Osteoblast (primary cell): ENCODE measurements at regions not wholly inside any gene's neighbourhood (a gene's known extent, or its start where the extent isn't known, plus 50 kb on each side); places are given as distances from the start of the nearest gene placed in this dataset.
"Not testable (repeated sequence)": the region's sequence is repeated elsewhere in the genome, so short reads cannot be mapped to it uniquely, and the experiment has no call there.

Experiments used
- DNase-seq: peaks from one replicate; pipeline ENCODE4 v3.0.0; 2011; ENCODE audit warnings: low spot score, mixed read lengths; ENCODE audit not compliant: insufficient read length; ENCODE audit errors: missing footprints
- H2AFZ ChIP-seq: 2 replicates; pipeline ENCODE4 v1.6.0; 2011; ENCODE audit warnings: mild to moderate bottlenecking, low read length
- H3K27ac ChIP-seq: 2 replicates; pipeline ENCODE4 v1.5.1; 2011; ENCODE audit warnings: mild to moderate bottlenecking, low read depth, low read length, moderate library complexity
- H3K27me3 ChIP-seq: 2 replicates; pipeline ENCODE4 v1.6.0; 2012; ENCODE audit warnings: mild to moderate bottlenecking, control low read depth, inconsistent platforms, low read length, moderate library complexity; ENCODE audit not compliant: insufficient read depth
- H3K36me3 ChIP-seq: 2 replicates; pipeline ENCODE4 v1.5.1; 2011; ENCODE audit warnings: mild to moderate bottlenecking, low read length, control low read depth, moderate library complexity; ENCODE audit not compliant: insufficient read depth
- H3K4me1 ChIP-seq: 2 replicates; pipeline ENCODE4 v1.5.1; 2011; ENCODE audit warnings: mild to moderate bottlenecking, low read length, control low read depth, moderate library complexity; ENCODE audit not compliant: insufficient read depth
- H3K4me2 ChIP-seq: 2 replicates; pipeline ENCODE4 v1.6.0; 2011; ENCODE audit warnings: mild to moderate bottlenecking, low read length; ENCODE audit not compliant: insufficient read depth
- H3K4me3 ChIP-seq: fragments of 200-600 bp; sonication (generic); 3 replicates; pipeline ENCODE4 v1.5.1; 2012; ENCODE audit warnings: mild to moderate bottlenecking, low read length, inconsistent platforms; ENCODE audit not compliant: insufficient read depth
- H3K79me2 ChIP-seq: 2 replicates; pipeline ENCODE4 v1.6.0; 2012; ENCODE audit warnings: mild to moderate bottlenecking, low read length, control low read depth, inconsistent platforms; ENCODE audit not compliant: insufficient read depth
- H3K9me3 ChIP-seq: 2 replicates; pipeline ENCODE4 v1.5.1; 2011; ENCODE audit warnings: low read depth, low read length, control low read depth
- H4K20me1 ChIP-seq: 2 replicates; pipeline ENCODE4 v1.6.0; 2012; ENCODE audit warnings: mild to moderate bottlenecking, low read length, control low read depth; ENCODE audit not compliant: insufficient read depth
- TF ChIP-seq, protein P1 (sequence below): IDR thresholded peaks from 2 replicates; pipeline ENCODE4 v1.5.1; 2011; ENCODE audit warnings: mild to moderate bottlenecking, low read depth, low read length, moderate library complexity; ENCODE audit errors: extremely low read depth

DNA sequence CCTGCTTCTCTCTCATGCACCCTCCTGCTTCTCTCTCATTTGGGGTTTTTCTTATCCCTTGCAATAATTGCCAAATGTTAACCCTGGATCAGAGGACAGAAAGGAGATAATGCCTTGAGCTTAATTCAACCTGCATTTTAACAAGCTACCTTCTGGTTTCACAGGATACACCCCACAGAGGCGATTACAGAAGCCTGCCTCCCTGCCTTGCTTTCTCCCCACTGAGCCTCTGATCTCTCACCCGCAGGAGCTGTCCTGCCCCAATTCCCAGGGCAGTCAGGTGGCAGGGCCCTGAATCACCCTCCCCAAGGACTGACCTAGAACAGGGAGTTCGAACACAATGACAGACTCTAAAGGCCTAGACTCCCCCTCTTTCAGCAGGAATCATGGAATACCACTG lies 959.5 kb downstream of the GRID1 start:
- Histone ChIP-seq H3K79me2 (no peaks in the 10 kb centered on the region), H3K9me3 (no peaks in the 10 kb centered on the region), H3K4me2 (no peak overlapping the region), H3K4me3 (no peak overlapping the region), H4K20me1 (no peaks in the 10 kb centered on the region), H3K27me3 (no peaks in the 10 kb centered on the region), H3K36me3 (no peaks in the 10 kb centered on the region), H3K4me1 (no peaks in the 10 kb centered on the region), H3K27ac (no peak overlapping the region), H2AFZ (no peak overlapping the region)
- DNase-seq = no peak
- TF ChIP-seq, protein P1, sequence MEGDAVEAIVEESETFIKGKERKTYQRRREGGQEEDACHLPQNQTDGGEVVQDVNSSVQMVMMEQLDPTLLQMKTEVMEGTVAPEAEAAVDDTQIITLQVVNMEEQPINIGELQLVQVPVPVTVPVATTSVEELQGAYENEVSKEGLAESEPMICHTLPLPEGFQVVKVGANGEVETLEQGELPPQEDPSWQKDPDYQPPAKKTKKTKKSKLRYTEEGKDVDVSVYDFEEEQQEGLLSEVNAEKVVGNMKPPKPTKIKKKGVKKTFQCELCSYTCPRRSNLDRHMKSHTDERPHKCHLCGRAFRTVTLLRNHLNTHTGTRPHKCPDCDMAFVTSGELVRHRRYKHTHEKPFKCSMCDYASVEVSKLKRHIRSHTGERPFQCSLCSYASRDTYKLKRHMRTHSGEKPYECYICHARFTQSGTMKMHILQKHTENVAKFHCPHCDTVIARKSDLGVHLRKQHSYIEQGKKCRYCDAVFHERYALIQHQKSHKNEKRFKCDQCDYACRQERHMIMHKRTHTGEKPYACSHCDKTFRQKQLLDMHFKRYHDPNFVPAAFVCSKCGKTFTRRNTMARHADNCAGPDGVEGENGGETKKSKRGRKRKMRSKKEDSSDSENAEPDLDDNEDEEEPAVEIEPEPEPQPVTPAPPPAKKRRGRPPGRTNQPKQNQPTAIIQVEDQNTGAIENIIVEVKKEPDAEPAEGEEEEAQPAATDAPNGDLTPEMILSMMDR = no peak

DNA sequence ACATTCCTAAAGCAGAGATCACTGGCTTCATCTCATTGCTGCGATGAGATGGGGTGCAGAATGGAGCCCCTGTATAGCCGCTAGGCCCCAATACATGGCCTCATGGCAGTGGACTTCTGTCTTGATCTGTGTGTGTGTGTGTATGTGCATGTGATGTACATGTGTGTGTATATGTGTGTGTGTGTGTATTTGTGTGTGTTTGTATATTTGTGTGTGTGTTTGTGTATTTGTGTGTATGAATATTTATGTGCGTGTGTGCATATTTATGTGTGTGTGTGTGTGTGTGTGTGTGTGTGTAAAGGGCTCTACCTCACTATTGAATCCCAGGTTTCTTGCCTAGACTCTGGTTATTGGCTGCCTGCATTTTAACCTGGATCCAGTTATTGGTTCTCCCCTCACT lies 958.2 kb downstream of the GRID1 start:
- no peaks in the 10 kb centered on the region for H3K9me3 ChIP-seq
- H4K20me1 ChIP-seq = no peaks in the 10 kb centered on the region
- H3K36me3 ChIP-seq = no peaks in the 10 kb centered on the region

DNA sequence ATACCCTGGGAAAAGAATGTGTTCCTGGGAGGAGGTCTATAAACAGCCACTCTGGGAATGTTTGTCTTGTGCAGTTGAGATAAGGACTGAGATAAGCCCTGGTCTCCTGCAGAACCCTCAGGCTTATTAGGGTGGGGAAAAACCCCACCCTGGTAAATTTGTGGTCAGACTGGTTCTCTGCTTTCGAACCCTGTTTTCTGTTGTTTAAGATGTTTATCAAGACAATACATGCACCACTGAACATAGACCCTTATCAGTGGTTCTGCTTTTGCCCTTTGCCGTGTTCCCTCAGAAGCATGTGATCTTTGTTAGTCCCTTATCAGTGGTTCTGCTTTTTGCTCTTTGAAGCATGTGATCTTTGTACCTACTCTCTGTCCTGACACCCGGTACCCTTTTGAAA lies 956.0 kb downstream of the GRID1 start:
- not testable (repeated sequence) for H3K27me3 ChIP-seq, DNase-seq, H3K36me3 ChIP-seq

More for the DNA sequence above, 958.2 kb downstream of the GRID1 start:
- TF ChIP-seq, protein P1 = no peak
- Histone ChIP-seq H3K4me2 (no peak overlapping the region), H3K4me1 (no peaks in the 10 kb centered on the region), H3K27me3 (no peaks in the 10 kb centered on the region), H2AFZ (no peak overlapping the region), H3K4me3 (no peak overlapping the region), H3K79me2 (no peaks in the 10 kb centered on the region), H3K27ac (no peak overlapping the region)
- no peak for DNase-seq

GRCh38 chr10:85413570-85413969 lies 953.0 kb downstream of the GRID1 start:
- no peak overlapping the region for H2AFZ ChIP-seq
- H3K27me3 ChIP-seq = no peaks in the 10 kb centered on the region
- no peaks in the 10 kb centered on the region for H3K4me1 ChIP-seq
- no peak overlapping the region for H3K4me2 ChIP-seq
- H3K27ac ChIP-seq = no peak overlapping the region
- no peaks in the 10 kb centered on the region for H3K9me3 ChIP-seq
- TF ChIP-seq, protein P1 = no peak
- H4K20me1 ChIP-seq = no peaks in the 10 kb centered on the region
- no peak for DNase-seq
- H3K4me3 ChIP-seq = no peak overlapping the region
- no peaks in the 10 kb centered on the region for H3K36me3 ChIP-seq
- no peaks in the 10 kb centered on the region for H3K79me2 ChIP-seq

More for the DNA sequence above, 956.0 kb downstream of the GRID1 start:
- H3K27ac ChIP-seq, H3K79me2 ChIP-seq, H3K4me1 ChIP-seq, H3K4me2 ChIP-seq, H3K4me3 ChIP-seq, H4K20me1 ChIP-seq, H2AFZ ChIP-seq, H3K9me3 ChIP-seq: not testable (repeated sequence)
